GM21528 (cell line): ENCODE measurements at regions not wholly inside any gene's neighbourhood (a gene's known extent, or its start where the extent isn't known, plus 50 kb on each side); places are given as distances from the start of the nearest gene placed in this dataset.

Source experiments
- ATAC-seq: cut with Tn5 transposase; IDR thresholded peaks from one replicate; pipeline ENCODE4 v1.9.1; 2021; ENCODE audit warnings: mild to moderate bottlenecking, moderate library complexity; ENCODE audit not compliant: unreplicated experiment, low FRiP score

GRCh38 chr7:22659741-22660140, 67.3 kb upstream of the IL6 start:
- no peak for ATAC-seq

- ATAC-seq = no peak
Measured at GRCh38 chr7:22658031-22658430, 69.0 kb upstream of the IL6 start.

GRCh38 chr7:22657479-22657878, 69.5 kb upstream of the IL6 start:
- no peak for ATAC-seq

- no peak for ATAC-seq
Measured at GRCh38 chr7:22655781-22656180, 71.2 kb upstream of the IL6 start.

GRCh38 chr7:22654831-22655230, 72.2 kb upstream of the IL6 start:
- ATAC-seq = no peak

GRCh38 chr7:22653951-22654350, 73.0 kb upstream of the IL6 start:
- ATAC-seq = no peak

- ATAC-seq = no peak
Measured at GRCh38 chr7:22651534-22652243, 75.3 kb upstream of the IL6 start.

- ATAC-seq = no peak
Measured at GRCh38 chr7:22651036-22651435, 76.0 kb upstream of the IL6 start.

- ATAC-seq = no peak
Measured at GRCh38 chr7:22649686-22650085, 77.3 kb upstream of the IL6 start.

- no peak for ATAC-seq
Measured at GRCh38 chr7:22647451-22648257, 79.3 kb upstream of the IL6 start.

- ATAC-seq = no peak
Measured at GRCh38 chr7:22645418-22646181, 81.4 kb upstream of the IL6 start.

- no peak for ATAC-seq
Measured at GRCh38 chr7:22642454-22642853, 84.5 kb upstream of the IL6 start.

GRCh38 chr7:22640269-22640668, 86.7 kb upstream of the IL6 start:
- peak; percentile 98 for ATAC-seq

GRCh38 chr7:22639396-22639795, 87.6 kb upstream of the IL6 start:
- ATAC-seq = no peak

- ATAC-seq = no peak
Measured at GRCh38 chr7:22635349-22635748, 91.7 kb upstream of the IL6 start.

- no peak for ATAC-seq
Measured at GRCh38 chr7:22633954-22634474, 93.0 kb upstream of the IL6 start.

GRCh38 chr7:22633286-22633953, 93.6 kb upstream of the IL6 start:
- ATAC-seq = no peak

GRCh38 chr7:22632674-22633073, 94.3 kb upstream of the IL6 start:
- no peak for ATAC-seq

- no peak for ATAC-seq
Measured at GRCh38 chr7:22631730-22632129, 95.3 kb upstream of the IL6 start.

GRCh38 chr7:22630069-22630468, 96.9 kb upstream of the IL6 start:
- ATAC-seq = no peak

- ATAC-seq = no peak
Measured at GRCh38 chr7:22629056-22629455, 97.9 kb upstream of the IL6 start.
